ENCODE measurements at regions not wholly inside any gene's neighbourhood (a gene's known extent, or its start where the extent isn't known, plus 50 kb on each side); places are given as distances from the start of the nearest gene placed in this dataset.

DNA sequence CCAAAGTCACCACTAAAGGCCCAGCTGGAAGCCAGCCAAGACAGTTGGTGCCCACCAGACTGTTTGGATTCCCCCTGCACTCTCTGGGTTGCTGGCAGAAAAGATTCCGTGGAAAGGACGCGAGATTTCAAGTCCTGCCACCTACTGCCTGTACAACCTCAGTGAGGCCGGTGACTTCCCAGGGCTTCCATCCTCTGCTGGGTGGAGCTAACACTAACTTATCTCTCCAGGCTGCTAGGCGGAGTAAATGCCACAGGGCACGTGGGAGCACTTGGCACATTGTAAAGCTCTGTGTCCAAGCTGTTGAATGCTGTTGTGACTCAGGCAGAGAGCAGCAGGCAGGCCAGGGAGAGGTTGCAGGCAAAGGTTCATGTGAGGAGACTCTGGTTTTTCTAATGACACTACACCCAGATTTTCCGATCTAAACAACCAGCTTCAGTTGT is 50.9 kb upstream of the CDON start:
- no peak for TF ChIP-seq EP300 (IDR thresholded peaks at IDR 0.05; ENCODE audit: borderline replicate concordance)
- TF ChIP-seq, protein P1, sequence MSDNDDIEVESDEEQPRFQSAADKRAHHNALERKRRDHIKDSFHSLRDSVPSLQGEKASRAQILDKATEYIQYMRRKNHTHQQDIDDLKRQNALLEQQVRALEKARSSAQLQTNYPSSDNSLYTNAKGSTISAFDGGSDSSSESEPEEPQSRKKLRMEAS (IDR thresholded peaks at IDR 0.05), result peak; percentile 95
- no peak for TF ChIP-seq CEBPB (IDR thresholded peaks at IDR 0.05)
- no peak for TF ChIP-seq FOXM1 (IDR thresholded peaks at IDR 0.05; ENCODE audit: borderline replicate concordance, low read depth)
- peak; percentile 33; the same call in 1 of the 2 replicates for TF ChIP-seq TAF1 (IDR thresholded peaks at IDR 0.05; ENCODE audit: low read depth)
- TF ChIP-seq YY1 (IDR thresholded peaks at IDR 0.05; ENCODE audit: low read depth), result 0 out of 2 replicates have a peak, but pooled peaks have one; percentile 12
- TF ChIP-seq, protein P2, sequence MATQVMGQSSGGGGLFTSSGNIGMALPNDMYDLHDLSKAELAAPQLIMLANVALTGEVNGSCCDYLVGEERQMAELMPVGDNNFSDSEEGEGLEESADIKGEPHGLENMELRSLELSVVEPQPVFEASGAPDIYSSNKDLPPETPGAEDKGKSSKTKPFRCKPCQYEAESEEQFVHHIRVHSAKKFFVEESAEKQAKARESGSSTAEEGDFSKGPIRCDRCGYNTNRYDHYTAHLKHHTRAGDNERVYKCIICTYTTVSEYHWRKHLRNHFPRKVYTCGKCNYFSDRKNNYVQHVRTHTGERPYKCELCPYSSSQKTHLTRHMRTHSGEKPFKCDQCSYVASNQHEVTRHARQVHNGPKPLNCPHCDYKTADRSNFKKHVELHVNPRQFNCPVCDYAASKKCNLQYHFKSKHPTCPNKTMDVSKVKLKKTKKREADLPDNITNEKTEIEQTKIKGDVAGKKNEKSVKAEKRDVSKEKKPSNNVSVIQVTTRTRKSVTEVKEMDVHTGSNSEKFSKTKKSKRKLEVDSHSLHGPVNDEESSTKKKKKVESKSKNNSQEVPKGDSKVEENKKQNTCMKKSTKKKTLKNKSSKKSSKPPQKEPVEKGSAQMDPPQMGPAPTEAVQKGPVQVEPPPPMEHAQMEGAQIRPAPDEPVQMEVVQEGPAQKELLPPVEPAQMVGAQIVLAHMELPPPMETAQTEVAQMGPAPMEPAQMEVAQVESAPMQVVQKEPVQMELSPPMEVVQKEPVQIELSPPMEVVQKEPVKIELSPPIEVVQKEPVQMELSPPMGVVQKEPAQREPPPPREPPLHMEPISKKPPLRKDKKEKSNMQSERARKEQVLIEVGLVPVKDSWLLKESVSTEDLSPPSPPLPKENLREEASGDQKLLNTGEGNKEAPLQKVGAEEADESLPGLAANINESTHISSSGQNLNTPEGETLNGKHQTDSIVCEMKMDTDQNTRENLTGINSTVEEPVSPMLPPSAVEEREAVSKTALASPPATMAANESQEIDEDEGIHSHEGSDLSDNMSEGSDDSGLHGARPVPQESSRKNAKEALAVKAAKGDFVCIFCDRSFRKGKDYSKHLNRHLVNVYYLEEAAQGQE (IDR thresholded peaks at IDR 0.05; ENCODE audit: low read depth), result no peak
- TF ChIP-seq RAD21 (IDR thresholded peaks at IDR 0.05; ENCODE audit: low read depth), result 0 out of 2 replicates have a peak, but pooled peaks have one; percentile 19
- TF ChIP-seq ZBTB7A (IDR thresholded peaks at IDR 0.05; ENCODE audit: low read depth), result 0 out of 2 replicates have a peak, but pooled peaks have one; percentile 10
- TF ChIP-seq TEAD4 (IDR thresholded peaks at IDR 0.05), result peak; percentile 55
- 0 out of 2 replicates have a peak, but pooled peaks have one; percentile 12 for TF ChIP-seq TCF12 (IDR thresholded peaks at IDR 0.05; ENCODE audit: low read depth)
- TF ChIP-seq NFIC (IDR thresholded peaks at IDR 0.05), result peak; percentile 75
- no peak for TF ChIP-seq EGR1 (IDR thresholded peaks at IDR 0.05)
- TF ChIP-seq CREB1 (IDR thresholded peaks at IDR 0.05; ENCODE audit: low read depth), result no peak
